Renal cortex interstitium (tissue), 11 donors: ENCODE measurements at regions not wholly inside any gene's neighbourhood (a gene's known extent, or its start where the extent isn't known, plus 50 kb on each side); places are given as distances from the start of the nearest gene placed in this dataset.

Source experiments
- DNase-seq, 11 donors: peaks; one replicate each; pipeline ENCODE4 v3.0.0-alpha.2; 2013; ENCODE audit warnings: low read depth in 9 of 11, low spot score in 4 of 11; ENCODE audit errors: extremely low read depth in 1 of 11

- DNase-seq = no peak
These were observed 775.0 kb upstream of the LRRC4C start for GRCh38 chr11:42234451-42234951.

GRCh38 chr11:42237701-42238235 lies 778.3 kb upstream of the LRRC4C start:
- DNase-seq = no peak

GRCh38 chr11:42239188-42239587 lies 779.7 kb upstream of the LRRC4C start:
- peak in 1 of 11 donors; percentile 7 for DNase-seq

- peak in 1 of 11 donors; percentile 2 for DNase-seq
These were observed 783.9 kb upstream of the LRRC4C start for GRCh38 chr11:42243385-42243784.

- no peak for DNase-seq
These were observed 784.9 kb upstream of the LRRC4C start for GRCh38 chr11:42244376-42244775.

GRCh38 chr11:42249401-42249800 lies 789.9 kb upstream of the LRRC4C start:
- DNase-seq = no peak

GRCh38 chr11:42249956-42250355 lies 790.5 kb upstream of the LRRC4C start:
- no peak for DNase-seq

- DNase-seq = no peak
These were observed 792.5 kb upstream of the LRRC4C start for GRCh38 chr11:42251984-42252383.

- no peak for DNase-seq
These were observed 793.7 kb upstream of the LRRC4C start for GRCh38 chr11:42253156-42253555.

- no peak for DNase-seq
These were observed 796.5 kb upstream of the LRRC4C start for GRCh38 chr11:42255906-42256305.

- DNase-seq = no peak
These were observed 798.1 kb upstream of the LRRC4C start for GRCh38 chr11:42257534-42257933.

- DNase-seq = no peak
These were observed 805.6 kb upstream of the LRRC4C start for GRCh38 chr11:42265072-42265471.

GRCh38 chr11:42271306-42271705 lies 811.9 kb upstream of the LRRC4C start:
- DNase-seq = no peak

- DNase-seq = no peak
These were observed 814.5 kb upstream of the LRRC4C start for GRCh38 chr11:42273977-42274376.

GRCh38 chr11:42296910-42297309 lies 837.5 kb upstream of the LRRC4C start:
- DNase-seq = no peak

GRCh38 chr11:42299780-42300179 lies 840.3 kb upstream of the LRRC4C start:
- no peak for DNase-seq

GRCh38 chr11:42301777-42302176 lies 842.3 kb upstream of the LRRC4C start:
- DNase-seq = no peak

GRCh38 chr11:42311514-42311913 lies 852.1 kb upstream of the LRRC4C start:
- no peak for DNase-seq

GRCh38 chr11:42311944-42312343 lies 852.5 kb upstream of the LRRC4C start:
- no peak for DNase-seq

- no peak for DNase-seq
These were observed 855.8 kb upstream of the LRRC4C start for GRCh38 chr11:42315267-42315666.

- DNase-seq = no peak
These were observed 856.4 kb upstream of the LRRC4C start for GRCh38 chr11:42315846-42316245.

GRCh38 chr11:42319921-42320320 lies 860.5 kb upstream of the LRRC4C start:
- DNase-seq = no peak
